AG04449 (cell line): ENCODE measurements at regions not wholly inside any gene's neighbourhood (a gene's known extent, or its start where the extent isn't known, plus 50 kb on each side); places are given as distances from the start of the nearest gene placed in this dataset.
A peak's percentile ranks its signal among the peaks of the same experiment; 100 is the strongest.

Source experiments
- CTCF ChIA-PET: fragments of 350-600 bp; formaldehyde crosslinking; extraction: SDS; loops from one replicate; lab custom pipeline; 2021; ENCODE audit warnings: antibody characterized with exemption; lab: Yijun Ruan, JAX
- POLR2A ChIA-PET: fragments of 400-600, 350-600 bp; formaldehyde crosslinking; extraction: SDS; loops from one replicate; lab custom pipeline; 2020; ENCODE audit warnings: antibody characterized with exemption, inconsistent platforms; lab: Yijun Ruan, JAX
- DNase-seq: peaks from one replicate; pipeline ENCODE4 v3.0.0-alpha.2; 2010; ENCODE audit warnings: low read depth, low spot score
- H3K4me3 ChIP-seq: 2 replicates; pipeline ENCODE4 v1.5.1; 2011; ENCODE audit warnings: low read depth, mild to moderate bottlenecking, control low read depth, low read length
- TF ChIP-seq, protein P1 (sequence below): IDR thresholded peaks from one replicate; pipeline ENCODE4 v1.5.1; 2011; ENCODE audit warnings: mild to moderate bottlenecking, moderate library complexity, low read length, control low read depth, inconsistent platforms; ENCODE audit not compliant: insufficient read depth; ENCODE audit errors: missing control alignments

DNA sequence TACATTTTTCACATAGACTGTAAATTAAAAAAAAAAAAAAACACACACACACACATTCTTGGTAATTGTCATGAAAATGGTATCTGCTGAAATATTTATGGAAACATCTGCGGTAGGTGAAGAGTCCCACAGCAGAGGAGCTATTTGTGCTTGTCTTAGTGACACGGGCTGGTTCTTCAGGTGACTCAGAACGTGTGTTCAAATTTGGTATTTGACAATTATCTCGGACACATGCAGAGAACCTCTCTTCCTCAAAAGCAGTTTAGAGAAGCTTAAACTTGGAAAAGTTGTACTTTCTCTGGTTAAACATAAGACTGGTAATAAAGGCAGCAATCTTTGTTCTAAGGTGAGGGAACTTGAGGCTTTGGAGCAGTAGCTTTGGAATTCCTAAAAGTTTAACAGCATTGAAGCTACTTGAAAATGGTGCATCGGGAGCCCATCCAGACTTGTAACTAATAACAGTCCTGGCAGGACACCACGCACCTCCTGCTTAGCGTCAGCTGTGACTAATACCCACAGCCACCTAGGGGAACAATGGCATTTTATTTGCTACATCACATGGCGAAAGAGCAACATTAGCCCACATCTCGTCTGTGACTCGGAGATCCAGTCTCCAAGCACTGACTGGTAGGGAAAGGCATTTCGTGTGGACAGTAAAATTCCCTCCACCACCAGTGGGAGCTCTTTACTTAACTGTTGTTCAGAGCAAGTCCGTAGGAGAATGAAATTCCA lies 1505.1 kb upstream of the SLC10A2 start:
- TF ChIP-seq, protein P1, sequence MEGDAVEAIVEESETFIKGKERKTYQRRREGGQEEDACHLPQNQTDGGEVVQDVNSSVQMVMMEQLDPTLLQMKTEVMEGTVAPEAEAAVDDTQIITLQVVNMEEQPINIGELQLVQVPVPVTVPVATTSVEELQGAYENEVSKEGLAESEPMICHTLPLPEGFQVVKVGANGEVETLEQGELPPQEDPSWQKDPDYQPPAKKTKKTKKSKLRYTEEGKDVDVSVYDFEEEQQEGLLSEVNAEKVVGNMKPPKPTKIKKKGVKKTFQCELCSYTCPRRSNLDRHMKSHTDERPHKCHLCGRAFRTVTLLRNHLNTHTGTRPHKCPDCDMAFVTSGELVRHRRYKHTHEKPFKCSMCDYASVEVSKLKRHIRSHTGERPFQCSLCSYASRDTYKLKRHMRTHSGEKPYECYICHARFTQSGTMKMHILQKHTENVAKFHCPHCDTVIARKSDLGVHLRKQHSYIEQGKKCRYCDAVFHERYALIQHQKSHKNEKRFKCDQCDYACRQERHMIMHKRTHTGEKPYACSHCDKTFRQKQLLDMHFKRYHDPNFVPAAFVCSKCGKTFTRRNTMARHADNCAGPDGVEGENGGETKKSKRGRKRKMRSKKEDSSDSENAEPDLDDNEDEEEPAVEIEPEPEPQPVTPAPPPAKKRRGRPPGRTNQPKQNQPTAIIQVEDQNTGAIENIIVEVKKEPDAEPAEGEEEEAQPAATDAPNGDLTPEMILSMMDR = peak; percentile 77
- H3K4me3 ChIP-seq = peak overlapping the region; percentile 21
- CTCF ChIA-PET = interaction anchor here (0.7 to 5.2 kb wide), 10 partner anchors 9 to 1987 kb away, joined by 3 to 55 read pairs (median 4); partner anchors contain the start of gene EFNB2
- POLR2A ChIA-PET = interaction anchor here (1.1 kb wide), 1 partner anchor 1963 kb away, joined by 3 read pairs; no protein-coding TSS in a partner anchor
- peak; percentile 45 for DNase-seq

DNA sequence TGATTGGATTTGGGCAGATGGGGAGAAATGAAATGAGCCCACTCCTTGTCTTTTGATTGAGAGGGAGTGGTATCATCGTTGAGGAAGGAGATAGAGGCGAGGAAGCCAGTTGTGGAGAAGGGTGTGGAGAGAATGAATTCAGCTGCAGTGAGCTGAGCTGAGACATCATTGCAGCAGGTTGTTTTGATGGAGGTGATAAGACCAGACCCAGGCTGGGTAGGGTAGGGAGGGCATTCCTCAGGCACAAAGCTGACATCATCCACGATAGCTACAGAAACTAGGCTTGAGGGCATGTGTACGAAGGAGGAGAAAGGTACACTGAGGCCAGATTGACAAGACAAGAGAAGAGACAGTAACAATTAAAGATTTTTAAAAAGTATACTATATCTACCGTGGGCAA lies 1500.9 kb upstream of the SLC10A2 start:
- TF ChIP-seq, protein P1 = no peak
- DNase-seq = no peak
- POLR2A ChIA-PET = no interaction called here
- no peak overlapping the region for H3K4me3 ChIP-seq
- CTCF ChIA-PET = no interaction called here

DNA sequence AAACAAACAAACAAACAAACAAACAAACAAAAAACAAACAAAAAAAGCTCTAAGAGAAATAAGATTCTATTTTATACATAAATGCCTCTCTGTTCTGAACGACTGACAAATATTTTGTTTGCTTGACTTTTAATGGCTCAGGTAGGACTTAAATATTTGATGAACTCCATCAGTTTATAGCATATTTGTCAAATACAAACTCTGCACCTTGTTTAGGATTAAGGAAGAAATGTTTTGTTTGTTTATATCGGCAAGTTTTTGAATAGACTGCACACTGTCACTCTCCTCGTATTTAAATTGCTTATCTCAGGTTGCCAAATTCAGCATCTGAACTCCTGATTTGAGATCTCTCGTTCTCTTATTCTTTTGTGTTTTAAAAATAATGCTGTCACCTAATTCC lies 1499.7 kb upstream of the SLC10A2 start:
- TF ChIP-seq, protein P1 = no peak
- ChIA-PET CTCF (no interaction called here), POLR2A (no interaction called here)
- no peak for DNase-seq
- no peak overlapping the region for H3K4me3 ChIP-seq

DNA sequence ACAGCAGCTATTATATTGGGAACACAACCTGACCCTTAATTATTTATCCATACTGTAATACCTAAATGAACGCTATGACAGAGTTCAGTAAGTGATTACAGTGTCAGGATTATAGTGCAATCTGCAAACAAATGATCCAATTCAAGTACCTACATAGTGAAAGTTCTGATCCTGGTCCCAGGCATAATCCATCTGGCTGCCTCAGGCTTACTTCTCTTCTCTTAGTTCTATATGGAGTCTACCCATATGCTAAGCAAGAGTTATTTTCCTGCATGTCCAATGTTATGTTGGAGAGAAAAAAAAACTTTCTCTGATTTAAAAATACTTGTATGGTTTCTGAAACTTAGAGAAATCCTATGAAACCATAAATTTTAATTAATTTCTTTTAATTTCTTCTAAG lies 1487.7 kb upstream of the SLC10A2 start:
- CTCF ChIA-PET = no interaction called here
- no peak overlapping the region for H3K4me3 ChIP-seq
- DNase-seq = no peak
- TF ChIP-seq, protein P1 = no peak
- POLR2A ChIA-PET = no interaction called here

DNA sequence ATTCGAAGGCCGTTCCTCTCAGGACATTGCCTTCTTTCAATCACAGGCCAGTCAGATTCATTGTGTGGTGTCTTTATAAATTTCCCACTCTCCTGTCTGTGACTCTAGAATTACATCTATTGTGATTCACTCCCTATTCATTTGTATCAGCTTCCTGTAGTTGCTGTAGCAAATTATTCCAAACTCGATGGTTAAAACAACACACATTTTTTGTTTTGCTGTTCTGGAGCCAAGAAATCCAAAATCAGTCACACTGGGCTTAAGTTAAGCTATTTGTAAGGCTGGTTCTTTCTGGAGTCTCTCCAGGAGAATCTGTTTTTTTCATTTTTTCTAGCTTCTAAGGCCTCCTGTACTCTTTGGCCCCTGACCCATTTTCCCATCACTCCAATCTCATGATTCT lies 1487.0 kb upstream of the SLC10A2 start:
- ChIA-PET POLR2A (no interaction called here), CTCF (no interaction called here)
- no peak overlapping the region for H3K4me3 ChIP-seq
- TF ChIP-seq, protein P1 = no peak
- no peak for DNase-seq

DNA sequence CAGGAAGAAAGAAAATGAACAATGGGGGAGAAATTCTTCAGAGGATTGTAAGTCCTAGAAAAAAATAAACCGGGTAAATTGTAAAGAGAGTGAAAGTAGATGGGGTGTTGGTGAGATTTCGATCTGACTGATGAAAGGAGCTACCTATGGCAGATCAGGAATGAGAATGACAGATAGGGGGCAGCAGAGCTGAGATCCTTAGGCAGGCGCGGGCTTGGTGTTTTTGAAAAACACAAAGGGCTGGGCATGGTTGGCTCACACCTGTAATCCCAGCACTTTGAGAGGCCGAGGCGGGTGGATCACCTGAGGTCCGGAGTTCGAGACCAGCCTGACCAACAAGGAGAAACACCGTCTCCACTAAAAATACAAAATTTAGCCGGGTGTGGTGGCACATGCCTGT lies 1468.6 kb upstream of the SLC10A2 start:
- no peak for DNase-seq
- H3K4me3 ChIP-seq = no peak overlapping the region
- POLR2A ChIA-PET = no interaction called here
- TF ChIP-seq, protein P1 = no peak
- CTCF ChIA-PET = interaction anchor here (1.2 kb wide), 1 partner anchor 37 kb away, joined by 4 read pairs; no protein-coding TSS in a partner anchor
